GM18502 (cell line): ENCODE measurements at regions not wholly inside any gene's neighbourhood (a gene's known extent, or its start where the extent isn't known, plus 50 kb on each side); places are given as distances from the start of the nearest gene placed in this dataset.
A peak's percentile ranks its signal among the peaks of the same experiment; 100 is the strongest.

Source experiments
- ATAC-seq: cut with Tn5 transposase; IDR thresholded peaks from one replicate; pipeline ENCODE4 v1.9.1; 2021; ENCODE audit warnings: mild to moderate bottlenecking; ENCODE audit not compliant: unreplicated experiment, poor library complexity

DNA sequence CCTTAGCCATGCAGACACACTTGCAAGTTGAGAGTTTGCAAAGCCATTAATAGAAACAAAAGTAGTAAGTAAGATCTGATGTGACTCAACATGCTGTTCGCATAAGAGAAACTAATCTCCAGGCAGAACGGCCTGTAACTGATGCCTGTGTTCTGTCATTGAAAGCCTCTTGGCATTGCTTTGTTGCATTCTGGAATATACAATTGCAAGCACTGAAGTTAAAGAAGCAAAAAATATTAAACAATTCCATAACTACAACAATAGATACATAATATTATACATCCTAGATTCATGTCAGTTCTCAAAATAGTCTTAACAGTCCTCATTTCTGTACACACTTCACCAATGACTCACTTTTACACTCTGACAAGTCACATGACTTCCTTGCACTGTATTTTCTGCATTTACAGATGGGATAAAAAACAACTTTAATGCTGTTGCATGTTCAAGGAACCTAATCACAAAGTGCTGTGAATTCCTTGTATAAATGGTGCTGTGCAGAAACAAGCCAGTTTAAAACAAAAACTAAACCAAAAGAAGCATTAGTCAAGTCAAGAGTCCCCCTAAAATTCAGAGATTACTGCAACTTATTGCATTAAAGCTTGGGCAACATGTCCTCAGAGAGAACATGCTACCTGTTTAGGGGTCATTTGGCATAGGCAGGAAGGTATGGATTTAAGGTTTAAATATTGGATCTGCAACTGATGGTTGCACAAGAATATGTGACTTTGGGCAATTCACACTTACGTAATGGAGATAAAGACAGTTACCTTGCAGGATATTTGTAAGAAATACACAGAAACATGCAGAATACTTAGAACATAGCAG is 79.5 kb upstream of the SERP2 start:
- peak; percentile 45 for ATAC-seq

DNA sequence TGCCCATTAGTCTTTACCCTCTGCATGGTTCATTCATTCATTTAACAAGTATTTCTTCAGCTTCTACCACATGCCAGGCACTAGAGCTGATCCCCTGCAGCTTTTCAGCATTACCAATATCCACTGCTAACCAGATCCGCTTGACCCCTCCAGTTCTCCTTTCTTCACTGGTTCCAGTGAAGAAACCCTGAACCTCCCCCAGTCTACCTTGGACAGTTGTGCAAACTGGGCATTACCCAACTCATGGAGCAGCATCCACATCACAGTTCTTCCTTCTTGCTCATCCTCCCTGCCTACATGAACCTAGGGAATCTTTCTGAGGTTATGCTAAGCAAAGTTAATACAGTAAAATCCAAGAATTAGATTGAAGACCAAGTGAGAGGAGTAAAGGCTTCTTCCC is 78.7 kb upstream of the SERP2 start:
- ATAC-seq: no peak

GRCh38 chr13:44296856-44297255 is 76.8 kb upstream of the SERP2 start:
- no peak for ATAC-seq

DNA sequence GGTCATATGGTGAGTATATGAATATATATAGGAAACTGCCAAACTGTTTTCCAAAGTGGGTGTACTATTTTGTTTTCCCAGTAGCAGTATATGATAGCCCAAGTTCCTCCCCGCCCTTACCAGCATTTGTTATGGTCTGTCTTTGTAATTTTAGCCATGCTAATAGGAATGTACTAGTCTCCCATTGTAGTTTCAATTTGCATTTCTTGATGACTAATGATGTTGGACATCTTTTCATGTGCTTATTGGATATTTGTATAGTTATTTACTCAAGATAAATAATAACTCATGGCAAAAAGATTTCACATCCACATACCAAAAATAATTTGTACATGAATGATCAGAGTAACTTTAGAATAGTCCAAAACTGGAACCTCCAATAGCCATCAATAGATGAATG is 75.3 kb upstream of the SERP2 start:
- ATAC-seq: no peak

GRCh38 chr13:44299152-44299943 is 74.3 kb upstream of the SERP2 start:
- ATAC-seq: no peak

GRCh38 chr13:44300895-44301638 is 72.6 kb upstream of the SERP2 start:
- peak; percentile 78 for ATAC-seq

DNA sequence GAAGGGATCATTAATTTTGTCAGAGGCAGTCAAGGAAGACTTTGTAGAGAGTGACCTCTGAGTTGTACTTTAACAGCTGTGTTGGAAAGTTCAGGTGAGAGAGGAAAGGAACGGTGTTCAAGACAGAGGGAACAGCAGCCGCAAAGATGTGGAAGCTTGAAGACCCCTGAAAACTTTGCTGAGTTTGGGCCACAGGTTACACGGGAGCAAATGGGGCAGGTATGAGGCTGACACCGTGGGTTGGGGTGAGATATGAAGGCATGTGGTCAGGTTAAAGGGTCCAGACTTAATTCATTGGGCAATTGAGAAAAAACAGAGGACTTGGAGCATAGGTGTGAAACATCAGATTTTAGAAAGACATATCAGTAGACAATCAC is 72.0 kb upstream of the SERP2 start:
- ATAC-seq: no peak

- ATAC-seq: no peak
These were observed 71.4 kb upstream of the SERP2 start for GRCh38 chr13:44302233-44302632.

GRCh38 chr13:44302940-44303575 is 70.6 kb upstream of the SERP2 start:
- ATAC-seq: no peak

GRCh38 chr13:44303681-44304432 is 69.8 kb upstream of the SERP2 start:
- ATAC-seq: no peak

- ATAC-seq: no peak
These were observed 69.2 kb upstream of the SERP2 start for GRCh38 chr13:44304433-44304725.

DNA sequence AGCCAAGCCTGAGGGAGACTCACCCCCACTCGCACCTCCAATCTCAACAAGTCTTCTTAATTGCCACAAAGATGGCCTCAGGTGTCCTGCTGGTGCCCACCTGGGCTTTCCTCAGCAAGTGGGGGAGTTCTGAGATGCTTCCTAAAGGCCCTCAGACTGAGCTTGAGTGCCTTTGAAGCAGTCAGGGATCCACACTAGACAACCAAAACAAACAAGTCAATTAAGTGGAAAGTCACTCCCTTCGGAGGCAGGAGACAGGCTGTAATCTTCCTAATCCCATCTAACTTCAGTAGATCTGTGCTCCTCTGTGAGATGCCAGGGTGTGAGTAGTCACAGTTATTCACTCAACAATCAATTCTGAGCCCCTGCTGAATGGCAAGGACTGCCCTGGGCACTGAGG is 68.3 kb upstream of the SERP2 start:
- ATAC-seq: no peak

- ATAC-seq: no peak
These were observed 67.7 kb upstream of the SERP2 start for GRCh38 chr13:44305917-44306370.

- ATAC-seq: no peak
These were observed 67.0 kb upstream of the SERP2 start for GRCh38 chr13:44306371-44307192.

GRCh38 chr13:44307255-44307654 is 66.4 kb upstream of the SERP2 start:
- ATAC-seq: no peak

- no peak for ATAC-seq
These were observed 65.8 kb upstream of the SERP2 start for GRCh38 chr13:44307844-44308243.

GRCh38 chr13:44308352-44308751 is 65.3 kb upstream of the SERP2 start:
- no peak for ATAC-seq

- ATAC-seq: no peak
These were observed 63.5 kb upstream of the SERP2 start for GRCh38 chr13:44309794-44310757.
